Tibial nerve (tissue), 4 donors: ENCODE measurements at regions not wholly inside any gene's neighbourhood (a gene's known extent, or its start where the extent isn't known, plus 50 kb on each side); places are given as distances from the start of the nearest gene placed in this dataset.
"Not testable (repeated sequence)": the region's sequence is repeated elsewhere in the genome, so short reads cannot be mapped to it uniquely, and the experiment has no call there.

ENCODE experiments used
- DNase-seq, 2 donors: peaks; one replicate each; pipeline ENCODE4 v3.0.0-alpha.2; 2019; ENCODE audit warnings: low spot score in 2 of 2
- H3K27ac ChIP-seq, 4 donors: fragments of 200-600 bp; sonication (generic) in 3 of 4; one replicate each; pipeline ENCODE4 v1.5.1; 2017 to 2019; ENCODE audit warnings: mild to moderate bottlenecking in 1 of 4
- H3K27me3 ChIP-seq, 2 donors: fragments of 200-600 bp; sonication (generic) in 1 of 2; one replicate each; pipeline versions ENCODE4 v1.5.1 to v1.6.0; 2017 to 2019
- H3K36me3 ChIP-seq, 3 donors: fragments of 200-600 bp; sonication (generic); one replicate each; pipeline ENCODE4 v1.5.1; 2018 to 2019
- H3K4me1 ChIP-seq, 4 donors: fragments of 200-600 bp; sonication (generic) in 3 of 4; one replicate each; pipeline ENCODE4 v1.5.1; 2017 to 2019
- H3K4me3 ChIP-seq, 4 donors: fragments of 200-600 bp; sonication (generic) in 3 of 4; one replicate each; pipeline ENCODE4 v1.5.1; 2017 to 2019; ENCODE audit warnings: mild to moderate bottlenecking in 1 of 4, moderate library complexity in 1 of 4
- H3K9me3 ChIP-seq, 4 donors: fragments of 200-600 bp; sonication (generic) in 3 of 4; one replicate each; pipeline ENCODE4 v1.5.1; 2017 to 2019
- CTCF ChIP-seq, 5 experiments: fragments of 200-600 bp in 3 of 5; fragments of 450-650 bp in 2 of 5; sonication (generic) in 3 of 5; IDR thresholded peaks; one replicate each; pipeline ENCODE4 v1.5.1; 2016 to 2019; ENCODE audit warnings: antibody characterized with exemption in 5 of 5, mild to moderate bottlenecking in 3 of 5, moderate library complexity in 2 of 5
- EP300 ChIP-seq, 2 donors: sonication (generic); formaldehyde crosslinking; IDR thresholded peaks; one replicate each; pipeline ENCODE4 v1.6.1; 2017; ENCODE audit warnings: antibody characterized with exemption in 2 of 2, mild to moderate bottlenecking in 1 of 2
- POLR2A ChIP-seq, 2 donors: fragments of 450-650 bp; IDR thresholded peaks; one replicate each; pipeline ENCODE4 v1.6.1; 2017; ENCODE audit warnings: antibody characterized with exemption in 2 of 2, mild to moderate bottlenecking in 2 of 2, moderate library complexity in 2 of 2
- WGBS, 2 donors: methylation state at CpG; one replicate each; pipeline ENCODE4 v1.1.5; 2018; 5-methylcytosine and 5-hydroxymethylcytosine counted together

GRCh38 chr4:81343046-81343445 lies 128.0 kb upstream of the PRKG2 start:
- WGBS, 2 donors: 92 to 93% methylated on average over 1 of the region's 1 CpG
- H3K4me3 ChIP-seq: no peak overlapping the region
- no peak for DNase-seq

GRCh38 chr4:81337211-81337610 lies 122.2 kb upstream of the PRKG2 start:
- WGBS, 2 donors: 34 to 42% methylated on average over 1 of the region's 1 CpG
- H3K27me3 ChIP-seq: no peaks in the 10 kb centered on the region
- no peaks in the 10 kb centered on the region for H3K36me3 ChIP-seq
- no peak overlapping the region for H3K4me3 ChIP-seq
- H3K4me1 ChIP-seq: no peaks in the 10 kb centered on the region
- no peak for TF ChIP-seq EP300 (IDR thresholded peaks at IDR 0.05)
- TF ChIP-seq POLR2A (IDR thresholded peaks at IDR 0.05): no peak
- TF ChIP-seq CTCF (IDR thresholded peaks at IDR 0.05): no peak
- no peaks in the 10 kb centered on the region for H3K9me3 ChIP-seq
- H3K27ac ChIP-seq: no peak overlapping the region
- no peak for DNase-seq

More at GRCh38 chr4:81343046-81343445, 128.0 kb upstream of the PRKG2 start:
- Histone ChIP-seq H3K27me3 (no peaks in the 10 kb centered on the region), H3K27ac (no peak overlapping the region), H3K9me3 (no peaks in the 10 kb centered on the region), H3K4me1 (no peaks in the 10 kb centered on the region), H3K36me3 (no peaks in the 10 kb centered on the region)
- TF ChIP-seq POLR2A (IDR thresholded peaks at IDR 0.05) (no peak), CTCF (IDR thresholded peaks at IDR 0.05) (no peak), EP300 (IDR thresholded peaks at IDR 0.05) (no peak)

DNA sequence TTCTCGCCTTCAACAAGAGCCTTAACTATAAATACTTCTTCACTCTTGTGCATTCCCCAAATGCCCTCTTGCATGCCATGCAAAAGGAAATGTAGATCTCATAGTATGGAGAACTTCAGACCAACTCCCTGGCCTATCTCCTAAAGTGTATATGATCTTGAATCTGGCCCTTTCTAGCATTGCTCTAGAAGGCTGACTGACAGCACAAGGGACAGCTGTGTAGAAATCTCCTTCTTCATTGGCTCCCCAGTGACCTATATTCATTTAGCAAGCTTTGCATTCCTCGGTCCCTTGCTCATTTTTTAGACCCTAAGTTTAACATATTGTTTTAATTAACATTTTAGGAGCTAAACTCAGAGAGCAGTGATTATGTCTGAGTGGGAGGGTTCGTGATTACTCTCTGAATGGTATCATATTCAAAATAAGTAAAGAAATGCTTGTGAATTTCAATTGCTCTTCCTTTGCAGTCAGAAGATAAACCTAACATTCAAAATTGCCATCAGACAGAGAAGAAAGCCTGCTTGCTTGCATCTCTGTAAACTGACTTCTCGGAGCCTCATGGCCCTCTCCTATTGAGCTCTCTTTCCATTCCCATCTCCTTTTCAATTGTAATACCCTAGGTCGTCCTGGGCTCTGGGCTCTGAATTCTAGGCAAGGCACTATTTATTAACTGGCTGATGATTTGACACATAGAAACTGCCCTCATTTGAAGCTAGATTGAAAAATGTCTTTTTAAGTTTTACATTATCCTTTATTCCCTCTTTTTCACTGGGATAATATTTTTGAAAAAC lies 120.3 kb upstream of the PRKG2 start:
- Histone ChIP-seq H3K4me1 (no peaks in the 10 kb centered on the region), H3K27me3 (no peaks in the 10 kb centered on the region), H3K36me3 (no peaks in the 10 kb centered on the region), H3K27ac (no peak overlapping the region), H3K4me3 (no peak overlapping the region), H3K9me3 (no peaks in the 10 kb centered on the region)
- TF ChIP-seq EP300 (IDR thresholded peaks at IDR 0.05) (no peak), POLR2A (IDR thresholded peaks at IDR 0.05) (no peak)
- no peak for DNase-seq
- 42 to 48% methylated on average over 5 of the region's 5 CpGs for WGBS, 2 donors

- Histone ChIP-seq H3K27me3 (no peaks in the 10 kb centered on the region), H3K9me3 (no peaks in the 10 kb centered on the region), H3K4me1 (no peaks in the 10 kb centered on the region), H3K4me3 (no peak overlapping the region), H3K36me3 (no peaks in the 10 kb centered on the region), H3K27ac (no peak overlapping the region)
- no peak for TF ChIP-seq EP300 (IDR thresholded peaks at IDR 0.05)
- TF ChIP-seq POLR2A (IDR thresholded peaks at IDR 0.05): no peak
- no peak for TF ChIP-seq CTCF (IDR thresholded peaks at IDR 0.05)
- no peak for DNase-seq
- WGBS, 2 donors: 48 to 49% methylated on average over 1 of the region's 1 CpG
Observed at GRCh38 chr4:81330018-81330417, 115.0 kb upstream of the PRKG2 start.

DNA sequence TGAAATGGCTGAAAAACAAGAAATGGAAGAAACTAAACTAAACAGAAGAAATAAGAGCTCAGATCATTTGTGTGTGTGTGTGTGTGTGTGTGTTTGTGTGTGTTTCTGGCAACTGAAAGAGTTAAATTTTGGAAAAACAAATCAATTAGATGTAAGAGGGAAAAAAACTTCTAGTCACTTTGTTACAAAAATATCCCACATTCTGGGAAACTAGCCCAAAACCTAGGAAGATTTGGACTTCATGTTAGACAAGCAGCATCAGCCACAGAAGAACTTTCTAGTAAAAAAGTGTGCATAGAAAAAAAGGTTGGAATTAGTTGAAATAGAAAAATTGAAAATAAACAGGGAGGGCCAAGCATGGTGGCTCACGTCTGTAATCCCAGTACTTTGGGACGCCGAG lies 111.6 kb upstream of the PRKG2 start:
- H3K4me1 ChIP-seq: no peaks in the 10 kb centered on the region
- TF ChIP-seq POLR2A (IDR thresholded peaks at IDR 0.05) (no peak), CTCF (IDR thresholded peaks at IDR 0.05) (no peak), EP300 (IDR thresholded peaks at IDR 0.05) (no peak)
- 74 to 79% methylated on average over 3 of the region's 3 CpGs for WGBS, 2 donors
- no peak for DNase-seq
- no peak overlapping the region for H3K27ac ChIP-seq
- H3K4me3 ChIP-seq: no peak overlapping the region
- H3K27me3 ChIP-seq: no peaks in the 10 kb centered on the region
- H3K36me3 ChIP-seq: no peaks in the 10 kb centered on the region
- peaks cover 0 to 12% (median 0%) of the 10 kb centered on the region in 4 donors for H3K9me3 ChIP-seq

DNA sequence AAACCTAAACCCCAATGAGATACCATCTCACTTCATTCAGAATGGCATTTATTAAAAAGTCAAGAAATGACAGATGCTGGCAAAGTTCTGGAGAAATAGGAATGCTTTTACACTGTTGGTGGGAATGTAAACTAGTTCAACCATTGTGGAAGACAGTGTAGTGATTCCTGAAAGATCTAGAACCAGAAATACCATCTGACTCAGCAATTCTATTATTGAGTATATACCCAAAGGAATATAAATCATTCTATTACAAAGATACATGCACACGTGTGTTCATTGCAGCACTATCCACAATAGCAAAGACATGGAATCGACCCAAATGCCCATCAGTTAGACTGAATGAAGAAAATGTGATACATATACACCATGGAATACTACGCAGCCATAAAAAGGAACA lies 109.6 kb upstream of the PRKG2 start:
- 82 to 86% methylated on average over 3 of the region's 3 CpGs for WGBS, 2 donors
- not testable (repeated sequence) for H3K4me3 ChIP-seq

More for the DNA sequence above, 109.6 kb upstream of the PRKG2 start:
- not testable (repeated sequence) for H3K36me3 ChIP-seq, H3K27ac ChIP-seq, H3K27me3 ChIP-seq, H3K4me1 ChIP-seq, DNase-seq
- peaks cover 0 to 12% (median 0%) of the 10 kb centered on the region in 4 donors for H3K9me3 ChIP-seq
